ENCODE measurements at regions not wholly inside any gene's neighbourhood (a gene's known extent, or its start where the extent isn't known, plus 50 kb on each side); places are given as distances from the start of the nearest gene placed in this dataset.

- no peak for TF ChIP-seq POLR2A (IDR thresholded peaks at IDR 0.05)
- TF ChIP-seq, protein P1, sequence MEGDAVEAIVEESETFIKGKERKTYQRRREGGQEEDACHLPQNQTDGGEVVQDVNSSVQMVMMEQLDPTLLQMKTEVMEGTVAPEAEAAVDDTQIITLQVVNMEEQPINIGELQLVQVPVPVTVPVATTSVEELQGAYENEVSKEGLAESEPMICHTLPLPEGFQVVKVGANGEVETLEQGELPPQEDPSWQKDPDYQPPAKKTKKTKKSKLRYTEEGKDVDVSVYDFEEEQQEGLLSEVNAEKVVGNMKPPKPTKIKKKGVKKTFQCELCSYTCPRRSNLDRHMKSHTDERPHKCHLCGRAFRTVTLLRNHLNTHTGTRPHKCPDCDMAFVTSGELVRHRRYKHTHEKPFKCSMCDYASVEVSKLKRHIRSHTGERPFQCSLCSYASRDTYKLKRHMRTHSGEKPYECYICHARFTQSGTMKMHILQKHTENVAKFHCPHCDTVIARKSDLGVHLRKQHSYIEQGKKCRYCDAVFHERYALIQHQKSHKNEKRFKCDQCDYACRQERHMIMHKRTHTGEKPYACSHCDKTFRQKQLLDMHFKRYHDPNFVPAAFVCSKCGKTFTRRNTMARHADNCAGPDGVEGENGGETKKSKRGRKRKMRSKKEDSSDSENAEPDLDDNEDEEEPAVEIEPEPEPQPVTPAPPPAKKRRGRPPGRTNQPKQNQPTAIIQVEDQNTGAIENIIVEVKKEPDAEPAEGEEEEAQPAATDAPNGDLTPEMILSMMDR (IDR thresholded peaks at IDR 0.05 in 4 of 5, conservative IDR thresholded peaks at IDR 0.05 in 1 of 5) = no peak
These were observed 239.1 kb downstream of the MTX2 start for GRCh38 chr2:176508374-176508773.
